HEK293 (cell line): ENCODE measurements at regions not wholly inside any gene's neighbourhood (a gene's known extent, or its start where the extent isn't known, plus 50 kb on each side); places are given as distances from the start of the nearest gene placed in this dataset.

Source experiments
- ZBTB20 ChIP-seq: fragments of 450-650 bp; formaldehyde crosslinking; IDR thresholded peaks from 2 replicates; pipeline ENCODE4 v1.5.1; 2016; ENCODE audit warnings: missing biosample characterization, missing genetic modification characterization
- ZNF121 ChIP-seq: fragments of 450-650 bp; formaldehyde crosslinking; IDR thresholded peaks from 2 replicates; pipeline ENCODE4 v1.5.1; 2016; ENCODE audit warnings: missing biosample characterization, missing genetic modification characterization
- ZNF274 ChIP-seq, 2 experiments: fragments of 200-500 bp in 1 of 2; fragments of 450-650 bp in 1 of 2; sonication (Bioruptor generic) in 1 of 2; formaldehyde crosslinking in 1 of 2; IDR thresholded peaks; 2 replicates each; pipeline versions ENCODE4 v1.5.1 to v1.6.1; 2014 to 2016; ENCODE audit warnings: borderline replicate concordance in 1 of 2, inconsistent platforms in 1 of 2, low read length in 1 of 2, missing biosample characterization in 1 of 2, missing genetic modification characterization in 1 of 2
- ZNF501 ChIP-seq: fragments of 450-650 bp; formaldehyde crosslinking; IDR thresholded peaks from 2 replicates; pipeline ENCODE4 v1.5.1; 2016; ENCODE audit warnings: missing biosample characterization, missing genetic modification characterization
- ZNF660 ChIP-seq: fragments of 450-650 bp; IDR thresholded peaks from 2 replicates; pipeline ENCODE4 v1.5.1; 2018; ENCODE audit warnings: missing biosample characterization, mild to moderate bottlenecking, missing genetic modification characterization
- TF ChIP-seq, protein P1 (sequence below): fragments of 450-650 bp; formaldehyde crosslinking; IDR thresholded peaks from 2 replicates; pipeline ENCODE4 v1.5.1; 2016; ENCODE audit warnings: missing biosample characterization, missing genetic modification characterization
- TF ChIP-seq, protein P2 (sequence below): fragments of 450-650 bp; formaldehyde crosslinking; IDR thresholded peaks from 2 replicates; pipeline ENCODE4 v1.5.1; 2016; ENCODE audit warnings: missing biosample characterization, missing genetic modification characterization
- TF ChIP-seq, protein P3 (sequence below): fragments of 450-650 bp; formaldehyde crosslinking; IDR thresholded peaks from 2 replicates; pipeline ENCODE4 v1.5.1; 2016; ENCODE audit warnings: missing biosample characterization, missing genetic modification characterization

DNA sequence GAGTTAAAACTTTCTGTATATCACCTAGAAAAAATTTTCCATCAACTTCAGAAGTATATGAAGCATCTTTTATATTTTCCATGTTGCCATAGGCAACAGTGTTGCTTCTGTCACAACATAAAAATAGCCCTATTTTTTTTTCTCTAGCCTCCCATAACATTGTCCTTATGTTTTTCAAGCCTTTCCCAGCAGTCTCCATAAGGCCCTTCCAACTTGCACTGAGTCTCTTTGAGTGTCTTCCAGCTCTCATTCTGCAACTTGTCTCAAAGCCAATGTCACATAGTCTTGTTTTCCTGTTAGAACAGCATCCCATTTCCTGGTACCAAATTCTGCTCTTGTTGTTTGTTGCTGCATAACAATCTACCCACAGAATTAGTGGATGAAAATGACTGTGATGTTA, 1055.5 kb upstream of the GHITM start:
- no peak for TF ChIP-seq ZNF274 (IDR thresholded peaks at IDR 0.05; ENCODE audit: low read length)
- no peak for TF ChIP-seq ZNF274 (tag by site-specific recombination; IDR thresholded peaks at IDR 0.05; ENCODE audit: borderline replicate concordance)
- TF ChIP-seq ZNF121 (tag by site-specific recombination), result no peak
- TF ChIP-seq, protein P1, sequence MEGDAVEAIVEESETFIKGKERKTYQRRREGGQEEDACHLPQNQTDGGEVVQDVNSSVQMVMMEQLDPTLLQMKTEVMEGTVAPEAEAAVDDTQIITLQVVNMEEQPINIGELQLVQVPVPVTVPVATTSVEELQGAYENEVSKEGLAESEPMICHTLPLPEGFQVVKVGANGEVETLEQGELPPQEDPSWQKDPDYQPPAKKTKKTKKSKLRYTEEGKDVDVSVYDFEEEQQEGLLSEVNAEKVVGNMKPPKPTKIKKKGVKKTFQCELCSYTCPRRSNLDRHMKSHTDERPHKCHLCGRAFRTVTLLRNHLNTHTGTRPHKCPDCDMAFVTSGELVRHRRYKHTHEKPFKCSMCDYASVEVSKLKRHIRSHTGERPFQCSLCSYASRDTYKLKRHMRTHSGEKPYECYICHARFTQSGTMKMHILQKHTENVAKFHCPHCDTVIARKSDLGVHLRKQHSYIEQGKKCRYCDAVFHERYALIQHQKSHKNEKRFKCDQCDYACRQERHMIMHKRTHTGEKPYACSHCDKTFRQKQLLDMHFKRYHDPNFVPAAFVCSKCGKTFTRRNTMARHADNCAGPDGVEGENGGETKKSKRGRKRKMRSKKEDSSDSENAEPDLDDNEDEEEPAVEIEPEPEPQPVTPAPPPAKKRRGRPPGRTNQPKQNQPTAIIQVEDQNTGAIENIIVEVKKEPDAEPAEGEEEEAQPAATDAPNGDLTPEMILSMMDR, result no peak
- no peak for TF ChIP-seq ZNF660 (tag by site-specific recombination)
- TF ChIP-seq, protein P2, sequence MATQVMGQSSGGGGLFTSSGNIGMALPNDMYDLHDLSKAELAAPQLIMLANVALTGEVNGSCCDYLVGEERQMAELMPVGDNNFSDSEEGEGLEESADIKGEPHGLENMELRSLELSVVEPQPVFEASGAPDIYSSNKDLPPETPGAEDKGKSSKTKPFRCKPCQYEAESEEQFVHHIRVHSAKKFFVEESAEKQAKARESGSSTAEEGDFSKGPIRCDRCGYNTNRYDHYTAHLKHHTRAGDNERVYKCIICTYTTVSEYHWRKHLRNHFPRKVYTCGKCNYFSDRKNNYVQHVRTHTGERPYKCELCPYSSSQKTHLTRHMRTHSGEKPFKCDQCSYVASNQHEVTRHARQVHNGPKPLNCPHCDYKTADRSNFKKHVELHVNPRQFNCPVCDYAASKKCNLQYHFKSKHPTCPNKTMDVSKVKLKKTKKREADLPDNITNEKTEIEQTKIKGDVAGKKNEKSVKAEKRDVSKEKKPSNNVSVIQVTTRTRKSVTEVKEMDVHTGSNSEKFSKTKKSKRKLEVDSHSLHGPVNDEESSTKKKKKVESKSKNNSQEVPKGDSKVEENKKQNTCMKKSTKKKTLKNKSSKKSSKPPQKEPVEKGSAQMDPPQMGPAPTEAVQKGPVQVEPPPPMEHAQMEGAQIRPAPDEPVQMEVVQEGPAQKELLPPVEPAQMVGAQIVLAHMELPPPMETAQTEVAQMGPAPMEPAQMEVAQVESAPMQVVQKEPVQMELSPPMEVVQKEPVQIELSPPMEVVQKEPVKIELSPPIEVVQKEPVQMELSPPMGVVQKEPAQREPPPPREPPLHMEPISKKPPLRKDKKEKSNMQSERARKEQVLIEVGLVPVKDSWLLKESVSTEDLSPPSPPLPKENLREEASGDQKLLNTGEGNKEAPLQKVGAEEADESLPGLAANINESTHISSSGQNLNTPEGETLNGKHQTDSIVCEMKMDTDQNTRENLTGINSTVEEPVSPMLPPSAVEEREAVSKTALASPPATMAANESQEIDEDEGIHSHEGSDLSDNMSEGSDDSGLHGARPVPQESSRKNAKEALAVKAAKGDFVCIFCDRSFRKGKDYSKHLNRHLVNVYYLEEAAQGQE, result no peak
- TF ChIP-seq, protein P3, sequence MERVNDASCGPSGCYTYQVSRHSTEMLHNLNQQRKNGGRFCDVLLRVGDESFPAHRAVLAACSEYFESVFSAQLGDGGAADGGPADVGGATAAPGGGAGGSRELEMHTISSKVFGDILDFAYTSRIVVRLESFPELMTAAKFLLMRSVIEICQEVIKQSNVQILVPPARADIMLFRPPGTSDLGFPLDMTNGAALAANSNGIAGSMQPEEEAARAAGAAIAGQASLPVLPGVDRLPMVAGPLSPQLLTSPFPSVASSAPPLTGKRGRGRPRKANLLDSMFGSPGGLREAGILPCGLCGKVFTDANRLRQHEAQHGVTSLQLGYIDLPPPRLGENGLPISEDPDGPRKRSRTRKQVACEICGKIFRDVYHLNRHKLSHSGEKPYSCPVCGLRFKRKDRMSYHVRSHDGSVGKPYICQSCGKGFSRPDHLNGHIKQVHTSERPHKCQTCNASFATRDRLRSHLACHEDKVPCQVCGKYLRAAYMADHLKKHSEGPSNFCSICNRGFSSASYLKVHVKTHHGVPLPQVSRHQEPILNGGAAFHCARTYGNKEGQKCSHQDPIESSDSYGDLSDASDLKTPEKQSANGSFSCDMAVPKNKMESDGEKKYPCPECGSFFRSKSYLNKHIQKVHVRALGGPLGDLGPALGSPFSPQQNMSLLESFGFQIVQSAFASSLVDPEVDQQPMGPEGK (tag by site-specific recombination), result no peak
- TF ChIP-seq ZBTB20 (tag by site-specific recombination), result no peak
- TF ChIP-seq ZNF501, result no peak
